ENCODE measurements at regions not wholly inside any gene's neighbourhood (a gene's known extent, or its start where the extent isn't known, plus 50 kb on each side); places are given as distances from the start of the nearest gene placed in this dataset.

GRCh38 chr5:33184367-33184766 is 256.4 kb upstream of the TARS1 start:
- Histone ChIP-seq H3K79me2 (ENCODE audit: low read length) (no peaks in the 10 kb centered on the region), H3K36me3 (replicated peaks; ENCODE audit: insufficient read depth, low read length) (no peaks in the 10 kb centered on the region), H3K9ac (ENCODE audit: low read length) (no peak overlapping the region), H2AFZ (ENCODE audit: low read length) (no peak overlapping the region), H3F3A (ENCODE audit: insufficient read depth, low read length) (no peaks in the 10 kb centered on the region), H3K4me3 (ENCODE audit: low read length) (no peak overlapping the region), H3K4me2 (ENCODE audit: low read depth, low read length) (no peak overlapping the region), H4K20me1 (ENCODE audit: insufficient read depth, low read length) (no peaks in the 10 kb centered on the region), H3K9me2 (replicated peaks; ENCODE audit: insufficient read depth, low read length) (no peaks in the 10 kb centered on the region), H3K27ac (ENCODE audit: low read length) (no peak overlapping the region), H3K9me3 (replicated peaks; ENCODE audit: insufficient read depth, low read length) (no peaks in the 10 kb centered on the region), H3K27me3 (replicated peaks; ENCODE audit: insufficient read depth, low read length) (no peaks in the 10 kb centered on the region), H3K4me1 (ENCODE audit: low read length) (no peaks in the 10 kb centered on the region)
- DNase-seq: no peak
- TF ChIP-seq EZH2 (optimal IDR thresholded peaks at IDR 0.05; ENCODE audit: low read depth, low read length) (no peak), CTCF (IDR thresholded peaks at IDR 0.05; ENCODE audit: low read length) (no peak), EZH2phosphoT487 (IDR thresholded peaks at IDR 0.05; ENCODE audit: low read length) (no peak)

DNA sequence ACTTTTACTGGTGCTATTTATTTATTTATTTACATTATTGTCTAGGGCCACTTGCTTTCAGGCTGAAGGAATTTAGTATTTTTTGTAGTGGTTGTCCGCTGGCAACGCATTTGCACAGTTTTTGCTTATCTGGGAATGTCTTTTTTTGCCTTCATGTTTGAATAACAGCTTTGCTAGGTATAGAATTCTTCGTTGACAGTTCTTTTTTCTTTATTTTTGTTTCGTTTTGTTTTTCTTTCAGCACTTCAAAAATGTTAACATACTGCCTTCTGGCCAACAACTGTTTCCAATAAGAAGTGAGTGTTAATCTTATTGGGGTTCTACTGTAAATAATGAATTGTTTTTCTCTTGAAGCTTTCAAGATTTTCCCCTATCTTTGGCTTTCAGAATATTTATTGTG is 252.7 kb upstream of the TARS1 start:
- Histone ChIP-seq H3K36me3 (replicated peaks; ENCODE audit: insufficient read depth, low read length) (no peaks in the 10 kb centered on the region), H3K27me3 (replicated peaks; ENCODE audit: insufficient read depth, low read length) (no peaks in the 10 kb centered on the region), H2AFZ (ENCODE audit: low read length) (no peak overlapping the region), H3K9ac (ENCODE audit: low read length) (no peak overlapping the region), H3F3A (ENCODE audit: insufficient read depth, low read length) (no peaks in the 10 kb centered on the region), H4K20me1 (ENCODE audit: insufficient read depth, low read length) (no peaks in the 10 kb centered on the region), H3K9me2 (replicated peaks; ENCODE audit: insufficient read depth, low read length) (no peaks in the 10 kb centered on the region), H3K4me2 (ENCODE audit: low read depth, low read length) (no peak overlapping the region), H3K4me1 (ENCODE audit: low read length) (no peaks in the 10 kb centered on the region), H3K27ac (ENCODE audit: low read length) (no peak overlapping the region), H3K4me3 (ENCODE audit: low read length) (no peak overlapping the region), H3K79me2 (ENCODE audit: low read length) (no peaks in the 10 kb centered on the region), H3K9me3 (replicated peaks; ENCODE audit: insufficient read depth, low read length) (no peaks in the 10 kb centered on the region)
- DNase-seq: no peak
- TF ChIP-seq CTCF (IDR thresholded peaks at IDR 0.05; ENCODE audit: low read length) (no peak), EZH2phosphoT487 (IDR thresholded peaks at IDR 0.05; ENCODE audit: low read length) (no peak), EZH2 (optimal IDR thresholded peaks at IDR 0.05; ENCODE audit: low read depth, low read length) (no peak)

- Histone ChIP-seq H3K9ac (ENCODE audit: low read length) (no peak overlapping the region), H3K27me3 (replicated peaks; ENCODE audit: insufficient read depth, low read length) (no peaks in the 10 kb centered on the region), H3F3A (ENCODE audit: insufficient read depth, low read length) (no peaks in the 10 kb centered on the region), H4K20me1 (ENCODE audit: insufficient read depth, low read length) (no peaks in the 10 kb centered on the region), H3K4me3 (ENCODE audit: low read length) (no peak overlapping the region), H3K4me2 (ENCODE audit: low read depth, low read length) (no peak overlapping the region), H3K36me3 (replicated peaks; ENCODE audit: insufficient read depth, low read length) (no peaks in the 10 kb centered on the region), H3K9me3 (replicated peaks; ENCODE audit: insufficient read depth, low read length) (no peaks in the 10 kb centered on the region), H3K9me2 (replicated peaks; ENCODE audit: insufficient read depth, low read length) (no peaks in the 10 kb centered on the region), H3K79me2 (ENCODE audit: low read length) (no peaks in the 10 kb centered on the region), H3K4me1 (ENCODE audit: low read length) (no peaks in the 10 kb centered on the region), H3K27ac (ENCODE audit: low read length) (no peak overlapping the region), H2AFZ (ENCODE audit: low read length) (no peak overlapping the region)
- DNase-seq: no peak
- TF ChIP-seq EZH2 (optimal IDR thresholded peaks at IDR 0.05; ENCODE audit: low read depth, low read length): no peak
- no peak for TF ChIP-seq EZH2phosphoT487 (IDR thresholded peaks at IDR 0.05; ENCODE audit: low read length)
- TF ChIP-seq CTCF (IDR thresholded peaks at IDR 0.05; ENCODE audit: low read length): no peak
These were observed 245.9 kb upstream of the TARS1 start for GRCh38 chr5:33194914-33195313.
